ENCODE measurements at regions not wholly inside any gene's neighbourhood (a gene's known extent, or its start where the extent isn't known, plus 50 kb on each side); places are given as distances from the start of the nearest gene placed in this dataset.

GRCh38 chr10:28411136-28411460 is 108.2 kb upstream of the MPP7 start:
- H3K9ac ChIP-seq (ENCODE audit: low read length): no peak overlapping the region
- TF ChIP-seq RAD21 (conservative IDR thresholded peaks at IDR 0.05) (no peak), TAF1 (IDR thresholded peaks at IDR 0.05; ENCODE audit: low read depth) (no peak), SMC3 (conservative IDR thresholded peaks at IDR 0.05; ENCODE audit: poor library complexity) (no peak), EP300 (conservative IDR thresholded peaks at IDR 0.05; ENCODE audit: poor library complexity, severe bottlenecking) (no peak), CTCF (IDR thresholded peaks at IDR 0.05; ENCODE audit: poor library complexity, severe bottlenecking) (no peak), EZH2 (IDR thresholded peaks at IDR 0.05; ENCODE audit: borderline replicate concordance, insufficient read depth, low read length, poor library complexity, severe bottlenecking) (no peak), MXI1 (conservative IDR thresholded peaks at IDR 0.05; ENCODE audit: poor library complexity, severe bottlenecking) (no peak), REST (IDR thresholded peaks at IDR 0.05; ENCODE audit: borderline replicate concordance) (no peak), POLR2AphosphoS5 (IDR thresholded peaks at IDR 0.05) (no peak)
- no peaks in the 10 kb centered on the region for H3K27me3 ChIP-seq (ENCODE audit: insufficient read depth, low read depth, low read length)
- H3K79me2 ChIP-seq (replicated peaks; ENCODE audit: insufficient read depth, low read length): no peaks in the 10 kb centered on the region
- H2AFZ ChIP-seq (ENCODE audit: low read depth, low read length): no peak overlapping the region
- no peaks in the 10 kb centered on the region for H3K9me2 ChIP-seq (ENCODE audit: insufficient read depth, low read length)
- H3K36me3 ChIP-seq (ENCODE audit: insufficient read depth, low read length): no peaks in the 10 kb centered on the region
- H3F3A ChIP-seq (ENCODE audit: insufficient read depth, low read length, poor library complexity, severe bottlenecking): no peaks in the 10 kb centered on the region
- no peaks in the 10 kb centered on the region for H4K20me1 ChIP-seq (ENCODE audit: insufficient read depth)
- no peaks in the 10 kb centered on the region for H3K9me3 ChIP-seq (ENCODE audit: low read length)
- no peak overlapping the region for H3K4me2 ChIP-seq (ENCODE audit: low read length)
- H3K4me3 ChIP-seq (ENCODE audit: low read length): no peak overlapping the region
- H3K27ac ChIP-seq (ENCODE audit: low read length): no peak overlapping the region

GRCh38 chr10:28411648-28412047 is 108.8 kb upstream of the MPP7 start:
- H3K9me2 ChIP-seq (ENCODE audit: insufficient read depth, low read length): no peaks in the 10 kb centered on the region
- no peaks in the 10 kb centered on the region for H3K79me2 ChIP-seq (replicated peaks; ENCODE audit: insufficient read depth, low read length)
- H3K9ac ChIP-seq (ENCODE audit: low read length): no peak overlapping the region
- H2AFZ ChIP-seq (ENCODE audit: low read depth, low read length): no peak overlapping the region
- H3F3A ChIP-seq (ENCODE audit: insufficient read depth, low read length, poor library complexity, severe bottlenecking): no peaks in the 10 kb centered on the region
- H3K4me3 ChIP-seq (ENCODE audit: low read length): no peak overlapping the region
- no peaks in the 10 kb centered on the region for H3K36me3 ChIP-seq (ENCODE audit: insufficient read depth, low read length)
- H3K27ac ChIP-seq (ENCODE audit: low read length): no peak overlapping the region
- no peaks in the 10 kb centered on the region for H3K9me3 ChIP-seq (ENCODE audit: low read length)
- H3K27me3 ChIP-seq (ENCODE audit: insufficient read depth, low read depth, low read length): no peaks in the 10 kb centered on the region
- TF ChIP-seq RAD21 (conservative IDR thresholded peaks at IDR 0.05) (no peak), CTCF (IDR thresholded peaks at IDR 0.05; ENCODE audit: poor library complexity, severe bottlenecking) (no peak), REST (IDR thresholded peaks at IDR 0.05; ENCODE audit: borderline replicate concordance) (no peak), TAF1 (IDR thresholded peaks at IDR 0.05; ENCODE audit: low read depth) (no peak), MXI1 (conservative IDR thresholded peaks at IDR 0.05; ENCODE audit: poor library complexity, severe bottlenecking) (no peak), EP300 (conservative IDR thresholded peaks at IDR 0.05; ENCODE audit: poor library complexity, severe bottlenecking) (no peak), SMC3 (conservative IDR thresholded peaks at IDR 0.05; ENCODE audit: poor library complexity) (no peak), EZH2 (IDR thresholded peaks at IDR 0.05; ENCODE audit: borderline replicate concordance, insufficient read depth, low read length, poor library complexity, severe bottlenecking) (no peak), POLR2AphosphoS5 (IDR thresholded peaks at IDR 0.05) (no peak)
- H4K20me1 ChIP-seq (ENCODE audit: insufficient read depth): no peaks in the 10 kb centered on the region
- no peak overlapping the region for H3K4me2 ChIP-seq (ENCODE audit: low read length)
